ENCODE measurements at regions not wholly inside any gene's neighbourhood (a gene's known extent, or its start where the extent isn't known, plus 50 kb on each side); places are given as distances from the start of the nearest gene placed in this dataset.

DNA sequence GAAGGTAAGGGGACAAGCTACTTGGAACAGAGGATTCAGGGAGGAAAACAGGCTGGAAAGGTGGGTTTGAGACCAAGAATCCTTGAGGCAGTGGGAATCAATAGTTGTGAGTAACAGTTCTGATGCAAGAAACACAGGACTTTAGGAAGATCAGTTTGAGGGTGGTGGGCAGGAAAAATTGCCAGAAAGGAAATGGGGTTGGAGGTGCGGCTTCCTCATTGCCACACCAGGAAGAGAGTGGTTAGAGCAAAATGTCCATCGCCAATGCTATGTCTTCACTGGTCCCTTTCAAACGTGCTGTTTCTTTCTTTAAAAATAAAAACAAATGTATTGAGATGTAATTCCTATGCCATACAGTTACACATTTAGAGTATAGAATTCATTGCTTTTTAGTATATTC, 57.1 kb upstream of the NOCT start:
- TF ChIP-seq TAF1 (IDR thresholded peaks at IDR 0.05; ENCODE audit: low read depth, low read length) (no peak), POLR2A (IDR thresholded peaks at IDR 0.05; ENCODE audit: low read depth, low read length) (no peak), POLR2AphosphoS5 (IDR thresholded peaks at IDR 0.05; ENCODE audit: low read depth, low read length) (no peak), POU2F2 (IDR thresholded peaks at IDR 0.05; ENCODE audit: low read depth, low read length) (no peak)

Data from GM12891 (cell line).